ENCODE measurements at regions not wholly inside any gene's neighbourhood (a gene's known extent, or its start where the extent isn't known, plus 50 kb on each side); places are given as distances from the start of the nearest gene placed in this dataset.
A peak's percentile ranks its signal among the peaks of the same experiment; 100 is the strongest.
"Not testable (repeated sequence)": the region's sequence is repeated elsewhere in the genome, so short reads cannot be mapped to it uniquely, and the experiment has no call there.

DNA sequence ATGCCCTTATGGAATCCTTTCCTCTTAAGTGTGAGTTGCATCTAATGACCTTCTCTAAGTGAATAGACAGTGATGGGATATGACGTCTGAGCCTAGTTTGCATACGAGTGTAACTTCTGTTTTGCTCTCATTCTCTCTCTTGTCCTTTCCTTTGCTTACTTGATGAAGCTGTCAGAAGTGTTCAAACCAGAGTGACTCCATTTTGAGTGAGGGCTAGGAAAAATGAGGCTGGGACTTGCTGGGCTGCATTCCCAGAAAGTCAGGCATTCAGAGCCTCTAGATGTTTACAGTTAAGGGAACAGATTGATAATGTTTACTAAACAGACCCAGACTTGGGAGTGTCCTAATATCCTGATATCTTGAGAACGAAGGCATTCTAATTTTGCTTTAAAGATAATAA lies 311.2 kb upstream of the SOX4 start:
- not testable (repeated sequence) for DNase-seq

DNA sequence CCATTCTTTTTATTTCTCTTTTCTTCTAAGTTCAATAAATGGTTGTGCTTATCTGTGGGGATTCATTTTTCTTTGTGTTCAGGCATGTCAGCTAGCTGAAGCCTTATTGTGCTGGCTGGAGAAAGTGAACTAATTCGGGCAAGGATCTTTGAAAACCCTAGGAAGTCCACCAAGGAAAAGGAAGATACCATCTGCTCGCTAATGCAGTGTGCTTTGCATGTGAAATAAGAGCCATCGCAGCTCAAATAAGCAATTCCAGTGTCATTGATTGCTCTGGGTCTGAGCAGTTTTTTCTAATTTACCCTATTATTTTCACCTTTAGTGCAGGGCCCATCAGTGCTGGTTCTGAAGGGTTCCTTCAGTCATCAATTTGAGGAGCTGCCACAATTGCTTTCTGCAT lies 309.4 kb upstream of the SOX4 start:
- DNase-seq: no peak

DNA sequence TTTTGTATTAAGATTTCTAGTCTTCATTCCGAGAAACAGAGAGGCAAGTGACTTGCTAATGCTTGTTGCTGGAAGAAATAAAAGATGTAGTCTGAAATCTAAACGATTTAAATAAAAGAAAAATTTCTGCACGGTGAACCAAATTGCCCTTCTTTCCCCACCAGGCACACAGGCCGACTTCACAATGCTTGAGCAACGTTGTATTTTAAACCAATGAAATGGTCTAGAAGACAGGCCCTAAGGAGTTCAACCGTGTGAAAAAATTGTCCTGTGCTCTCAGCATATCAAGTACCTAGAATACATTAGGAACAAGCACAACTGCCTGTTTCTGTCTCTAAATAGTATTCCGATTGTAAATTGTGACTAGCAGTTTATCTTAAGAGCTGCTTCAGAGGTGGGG lies 308.8 kb upstream of the SOX4 start:
- no peak for DNase-seq

DNA sequence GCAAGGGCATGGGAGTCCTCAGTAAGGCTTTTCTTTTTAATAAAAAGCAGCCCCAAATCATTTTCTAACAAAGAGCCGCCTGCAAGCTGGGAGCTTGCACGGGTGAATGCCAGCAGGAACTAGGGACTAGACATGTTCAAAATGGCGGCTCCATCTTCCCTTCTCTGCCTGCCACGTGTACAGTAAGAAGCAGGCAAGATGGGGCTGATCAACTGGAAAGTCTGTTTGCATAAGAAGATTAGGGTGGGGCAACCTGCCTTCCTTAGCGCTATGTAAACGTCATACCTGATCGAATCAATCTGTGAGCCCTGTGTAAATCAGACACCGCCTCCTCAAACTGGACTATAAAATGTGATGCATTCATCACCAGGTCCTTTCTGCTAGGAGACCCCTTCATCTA lies 299.4 kb upstream of the SOX4 start:
- no peak for DNase-seq

DNA sequence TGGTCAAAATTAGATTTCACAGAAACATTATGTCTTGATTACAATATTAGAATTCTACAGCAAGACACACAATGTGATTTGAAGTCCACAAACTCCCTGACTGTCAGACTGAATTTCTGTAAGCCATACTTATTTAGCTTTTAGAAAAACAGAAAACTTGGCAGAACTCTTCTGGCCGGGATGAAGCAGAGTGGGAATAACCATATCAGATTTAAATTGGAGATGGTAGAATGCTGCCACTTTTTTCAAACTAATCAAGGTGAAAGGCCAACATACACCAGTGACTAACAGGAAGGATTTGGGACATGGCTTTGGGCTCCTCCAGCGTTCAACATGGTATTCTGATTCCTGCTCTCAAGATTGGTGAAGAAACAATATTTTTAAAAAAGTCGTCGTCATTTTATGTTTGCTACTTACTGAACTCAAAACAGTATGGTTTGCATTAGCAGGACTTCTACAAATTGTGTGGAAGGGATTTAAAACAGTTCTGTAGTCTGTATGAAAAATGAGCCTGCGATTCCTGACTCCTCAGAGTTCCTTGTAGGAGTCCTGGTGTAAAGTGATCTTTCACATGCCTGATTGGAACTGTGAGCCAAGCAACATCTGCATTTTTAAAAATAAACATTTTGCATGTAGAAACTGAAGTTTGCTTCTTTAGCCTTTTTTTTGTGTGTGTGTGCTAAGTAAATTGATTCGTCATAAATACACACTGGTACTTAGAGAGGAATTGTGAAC lies 297.9 kb upstream of the SOX4 start:
- no peak for DNase-seq

DNA sequence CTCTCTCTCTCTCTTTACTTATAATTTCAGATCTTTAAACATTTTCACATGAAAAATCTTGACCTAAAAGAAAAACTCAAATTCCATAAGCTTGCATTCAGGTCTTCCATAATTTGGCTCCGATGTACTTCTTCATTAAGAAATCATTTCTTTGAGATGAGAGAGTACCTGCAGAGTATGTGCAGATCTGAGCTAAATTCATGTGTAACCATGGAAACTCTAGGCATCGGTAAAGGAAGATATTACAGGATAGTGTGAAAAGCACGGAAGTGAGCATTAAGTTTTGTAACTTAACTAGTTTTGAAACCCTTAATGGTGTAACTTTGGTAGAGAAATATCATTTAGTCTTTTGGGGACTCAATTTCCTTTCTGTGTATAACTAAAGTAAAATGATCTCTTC lies 295.9 kb upstream of the SOX4 start:
- DNase-seq: no peak

DNA sequence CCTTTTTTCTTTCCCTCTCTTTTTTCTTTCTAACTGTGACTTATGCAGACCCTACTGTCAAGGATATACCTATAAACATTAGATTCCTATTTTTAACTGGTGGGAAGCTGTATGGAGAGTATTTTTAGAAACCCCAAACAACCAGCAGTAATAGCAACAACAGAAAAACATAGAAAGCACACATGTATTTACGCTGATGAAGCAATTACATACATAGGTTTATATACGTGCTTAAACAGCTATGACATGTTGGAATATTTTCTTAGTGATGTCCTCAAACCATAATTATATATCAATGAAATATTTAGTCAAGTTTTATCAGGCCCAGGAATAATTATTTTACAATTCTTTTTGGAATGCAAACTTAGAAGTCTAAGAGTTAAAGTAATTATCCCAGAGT lies 294.3 kb upstream of the SOX4 start:
- DNase-seq: no peak

DNA sequence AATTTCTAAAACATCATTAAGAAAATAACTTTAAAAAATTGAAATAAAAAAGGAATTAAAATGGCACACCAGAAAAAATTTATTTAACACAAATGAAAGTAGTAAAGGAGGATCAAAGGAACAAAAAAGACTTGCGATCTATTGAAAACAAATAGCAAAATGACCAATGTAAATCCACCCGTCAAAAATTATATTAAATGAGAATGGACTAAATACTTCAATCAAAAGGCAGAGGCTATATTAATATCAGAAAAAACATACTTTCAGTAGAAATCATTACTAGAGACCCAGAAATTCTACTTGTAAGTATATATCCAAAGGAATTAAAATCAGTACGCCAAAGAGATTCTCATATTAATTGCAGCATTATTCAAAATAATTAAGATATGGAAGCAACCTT lies 293.1 kb upstream of the SOX4 start:
- no peak for DNase-seq

DNA sequence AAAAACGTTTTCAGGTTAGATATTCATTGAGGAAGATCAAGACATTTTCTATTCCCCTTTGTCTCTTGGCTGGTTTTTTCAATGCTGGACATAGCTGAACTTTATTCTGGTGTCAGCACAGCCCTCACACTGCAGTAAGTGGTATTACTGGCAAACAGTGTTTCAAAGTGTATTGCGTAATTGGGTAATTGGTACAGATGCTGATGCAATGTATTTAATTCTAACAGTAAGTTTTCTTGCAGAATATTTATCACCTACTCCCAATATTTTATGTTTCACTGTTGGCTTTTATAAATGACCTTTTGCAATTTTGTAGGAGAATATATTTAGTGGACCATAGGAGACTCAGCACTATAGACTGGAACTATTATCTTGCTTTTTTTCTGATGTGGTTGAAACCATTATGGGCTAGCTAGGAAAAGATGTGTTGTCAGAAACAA lies 287.6 kb upstream of the SOX4 start:
- DNase-seq: no peak

DNA sequence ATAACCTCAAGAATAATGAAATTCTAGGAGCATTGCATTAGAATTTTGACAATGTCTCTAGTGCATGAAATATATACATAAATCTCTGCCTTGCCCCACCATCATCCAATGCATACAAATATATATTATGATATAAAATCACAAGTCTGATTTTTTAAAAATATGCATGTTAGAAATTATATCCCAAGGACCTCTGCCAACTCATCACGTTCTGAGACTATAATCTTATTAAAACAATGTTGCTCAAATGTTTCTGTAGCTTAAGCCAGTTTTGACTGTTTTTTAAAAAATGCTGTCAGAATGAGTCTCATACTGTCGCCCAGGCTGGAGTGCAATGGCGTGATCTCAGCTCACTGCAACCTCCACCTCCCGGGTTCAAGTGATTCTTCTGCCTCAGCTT lies 287.0 kb upstream of the SOX4 start:
- no peak for DNase-seq

DNA sequence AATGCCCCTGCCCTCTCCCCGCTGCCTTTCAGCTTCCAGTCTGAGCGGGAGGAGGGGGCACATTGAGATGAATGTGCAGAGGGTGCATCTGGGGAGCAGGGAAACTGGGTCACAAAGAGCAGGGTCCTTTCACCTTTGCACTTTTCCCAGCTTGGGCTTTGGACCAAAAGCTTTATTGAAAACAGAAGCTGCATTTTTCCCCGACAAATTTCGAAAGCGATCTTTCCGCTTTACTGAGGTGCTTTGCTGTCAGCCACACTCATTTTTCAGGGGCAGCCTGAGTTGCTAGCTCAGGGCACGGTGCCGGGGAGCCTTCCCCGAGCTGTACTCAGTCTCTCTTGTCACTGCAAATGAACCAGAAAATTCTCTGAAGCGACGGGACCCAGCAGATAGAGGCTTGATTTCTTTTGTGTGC lies 283.7 kb upstream of the SOX4 start:
- no peak for DNase-seq

DNA sequence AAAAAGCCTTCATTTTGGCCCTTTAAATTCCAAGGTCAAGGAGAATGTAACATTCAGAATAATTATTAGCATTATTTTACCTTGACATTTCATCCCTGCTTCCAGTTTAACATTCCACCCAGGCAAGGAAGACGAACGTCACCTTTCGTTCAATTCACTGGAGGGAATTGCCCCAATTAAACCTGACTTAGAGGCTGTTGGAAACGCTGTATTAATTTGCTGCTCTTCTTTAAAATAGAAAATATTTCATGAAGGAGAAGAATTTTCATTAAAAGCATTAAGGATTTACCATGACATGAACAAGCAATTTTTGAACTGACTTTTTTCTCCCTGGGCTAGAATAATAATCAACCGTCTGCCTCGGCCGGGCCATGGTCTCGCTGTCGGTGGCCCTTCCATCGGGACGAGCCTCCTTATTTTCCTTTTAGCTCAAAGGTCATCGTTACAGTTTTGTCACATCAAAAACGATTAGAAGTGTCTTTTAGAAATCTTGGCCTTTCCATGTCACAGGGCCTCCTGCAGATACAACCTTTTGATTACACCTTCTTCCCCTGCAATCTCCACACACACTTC lies 282.9 kb upstream of the SOX4 start:
- DNase-seq: no peak

DNA sequence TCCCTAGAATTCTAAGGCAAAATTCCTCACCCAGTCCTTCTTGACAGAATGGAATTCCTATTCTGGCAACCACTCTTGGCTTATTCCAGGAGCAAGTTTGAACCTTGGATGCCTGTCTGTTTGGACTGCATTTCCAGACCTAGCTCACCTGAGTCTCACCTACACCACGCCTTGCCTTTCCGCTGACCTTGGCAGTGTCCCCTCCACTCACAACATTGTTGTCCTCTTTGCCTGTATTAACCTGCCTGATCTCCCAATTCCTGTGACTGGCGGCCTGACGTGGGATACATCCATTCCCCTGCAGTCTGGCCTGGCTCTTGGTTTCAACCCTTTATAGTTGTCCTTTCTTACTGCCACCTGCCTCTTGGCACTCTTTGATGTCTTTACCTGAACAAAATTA lies 281.4 kb upstream of the SOX4 start:
- no peak for DNase-seq

DNA sequence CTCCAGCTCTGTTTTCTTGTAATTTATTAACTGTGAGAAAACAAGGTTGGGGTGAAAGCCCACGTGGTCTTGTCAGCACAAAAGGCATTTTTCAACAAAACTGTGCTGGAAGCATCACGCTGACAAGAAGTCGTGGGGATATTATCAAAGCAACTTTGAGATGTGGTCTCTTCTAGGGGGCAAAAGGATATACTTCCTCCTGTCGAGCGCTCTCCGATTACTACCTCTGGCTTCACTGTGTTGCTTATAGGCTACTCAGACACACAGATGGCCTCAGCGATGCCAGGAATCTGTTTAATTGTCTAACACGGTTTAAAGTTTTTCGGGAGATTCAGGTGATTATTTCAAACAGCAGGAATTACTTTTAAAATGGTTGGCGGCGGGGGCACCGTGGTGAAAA lies 275.9 kb upstream of the SOX4 start:
- DNase-seq: no peak

DNA sequence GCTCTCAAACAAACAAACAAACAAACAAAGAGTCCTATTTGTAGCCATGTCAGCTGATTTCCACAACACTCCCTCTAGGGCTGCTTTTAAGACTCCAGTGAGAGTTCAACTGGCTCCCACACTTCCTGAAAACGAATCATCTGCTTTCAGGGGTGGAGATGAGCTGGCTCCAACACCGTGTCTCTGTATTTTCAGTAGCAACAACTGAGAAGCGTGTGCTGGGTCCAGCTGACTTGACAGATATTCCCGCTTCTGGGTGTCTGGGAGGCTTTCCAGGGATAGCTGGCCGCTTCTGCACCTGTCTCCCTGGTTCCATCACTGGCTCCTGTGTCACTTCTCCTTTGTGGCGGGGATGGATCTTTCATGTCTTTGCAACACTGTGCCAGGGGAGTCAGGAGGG lies 272.5 kb upstream of the SOX4 start:
- no peak for DNase-seq

DNA sequence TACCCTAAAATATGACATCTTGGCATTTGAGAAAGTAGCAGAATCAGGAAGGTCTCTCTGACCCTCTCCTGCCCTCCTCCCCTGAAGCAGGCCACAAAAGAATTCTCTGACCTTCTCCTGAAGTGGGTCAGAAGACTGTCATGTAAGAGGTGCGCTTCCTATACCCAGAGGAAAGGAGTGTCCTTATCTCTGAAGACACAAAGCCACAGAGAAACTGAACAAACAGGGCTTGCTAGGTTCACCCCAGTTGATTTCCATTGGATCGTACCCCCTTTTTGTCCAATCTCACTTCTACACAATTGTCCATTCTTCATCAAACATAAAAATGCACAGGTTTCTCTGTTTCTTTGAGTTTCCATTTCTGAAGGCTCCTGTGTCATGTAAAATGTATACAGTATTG lies 272.0 kb upstream of the SOX4 start:
- DNase-seq: no peak

DNA sequence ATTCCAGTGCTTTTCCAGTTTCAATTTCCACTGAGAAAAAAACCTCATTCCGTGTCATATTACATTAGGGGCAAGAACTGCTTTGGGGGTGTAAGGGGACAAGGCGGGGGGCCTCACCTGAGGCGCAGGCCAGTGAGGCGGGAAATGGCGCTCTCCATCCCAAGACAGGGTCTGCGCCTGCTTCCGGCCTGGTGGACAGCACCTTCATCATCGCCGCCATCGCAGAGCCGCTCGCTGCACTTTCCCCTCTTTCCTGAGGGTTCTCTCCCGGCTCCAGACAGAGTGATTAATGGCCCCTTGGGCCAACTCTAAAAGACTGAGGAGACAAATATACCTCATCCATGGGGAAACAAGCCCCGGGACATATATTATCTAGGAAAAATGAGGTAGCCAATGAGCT lies 270.0 kb upstream of the SOX4 start:
- DNase-seq: no peak

DNA sequence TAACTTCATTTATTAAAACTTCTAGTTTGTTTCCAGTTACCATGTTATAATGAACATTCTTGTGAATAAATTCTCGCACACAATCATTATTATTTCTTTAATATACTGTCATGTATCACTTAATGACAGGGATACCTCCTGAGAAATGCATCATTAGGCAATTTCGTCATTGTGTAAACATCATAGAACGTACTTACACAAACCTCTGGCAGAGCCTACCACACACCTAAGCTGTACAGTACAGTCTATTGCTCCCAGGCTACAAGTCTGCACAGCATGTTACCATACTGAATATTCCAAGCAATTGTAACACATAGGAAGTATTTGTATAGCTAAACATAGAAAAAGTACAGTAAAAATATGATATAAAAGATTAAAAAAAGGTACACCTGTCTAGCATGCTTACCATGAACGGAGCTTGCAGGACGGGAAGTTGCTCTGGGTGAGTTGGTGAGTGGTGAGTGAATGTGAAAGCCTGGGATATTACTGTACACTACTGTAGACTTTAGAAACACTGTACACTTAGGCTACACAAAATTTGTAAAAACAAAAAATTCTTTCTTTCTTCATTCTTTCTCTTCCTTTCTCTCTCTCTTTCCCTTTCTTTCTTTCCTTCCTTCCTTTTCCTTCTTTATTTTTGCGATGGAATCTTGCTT lies 268.2 kb upstream of the SOX4 start:
- peak; percentile 21 for DNase-seq

DNA sequence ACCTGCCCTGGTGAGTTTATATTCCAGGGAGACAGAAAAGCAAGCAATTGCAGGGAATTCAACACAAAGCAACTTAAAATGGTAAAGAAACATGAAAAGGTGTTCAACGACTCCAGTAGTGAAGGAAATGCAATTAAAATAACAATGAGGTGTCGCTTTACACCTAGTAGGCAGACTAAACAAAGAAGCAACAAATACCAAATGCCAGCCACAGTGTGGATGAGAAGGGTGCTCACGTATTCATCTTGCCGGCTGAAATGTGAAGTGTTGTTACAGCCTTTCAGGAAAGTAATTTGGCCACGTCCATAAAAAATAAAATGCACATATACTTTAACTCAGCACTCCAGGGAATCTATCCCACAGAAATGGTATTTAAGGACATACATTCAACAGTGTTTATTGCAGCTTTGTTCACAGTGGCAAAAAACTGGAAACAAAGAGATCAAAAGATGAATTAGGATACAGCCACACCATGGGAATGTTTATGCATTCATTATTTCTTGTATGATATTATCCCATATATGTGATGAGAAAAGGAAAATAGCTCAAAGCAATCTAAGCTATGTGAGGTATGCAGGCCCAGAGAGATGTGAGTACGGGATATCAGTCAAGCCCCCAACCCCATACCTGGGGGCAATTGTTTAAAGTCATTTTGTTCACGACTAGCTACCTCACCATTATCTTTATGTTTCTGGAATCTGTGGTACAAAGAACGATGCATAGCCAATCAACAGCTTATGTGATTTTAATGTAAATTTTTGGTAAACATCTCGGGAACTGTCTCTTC lies 266.0 kb upstream of the SOX4 start:
- DNase-seq: no peak

DNA sequence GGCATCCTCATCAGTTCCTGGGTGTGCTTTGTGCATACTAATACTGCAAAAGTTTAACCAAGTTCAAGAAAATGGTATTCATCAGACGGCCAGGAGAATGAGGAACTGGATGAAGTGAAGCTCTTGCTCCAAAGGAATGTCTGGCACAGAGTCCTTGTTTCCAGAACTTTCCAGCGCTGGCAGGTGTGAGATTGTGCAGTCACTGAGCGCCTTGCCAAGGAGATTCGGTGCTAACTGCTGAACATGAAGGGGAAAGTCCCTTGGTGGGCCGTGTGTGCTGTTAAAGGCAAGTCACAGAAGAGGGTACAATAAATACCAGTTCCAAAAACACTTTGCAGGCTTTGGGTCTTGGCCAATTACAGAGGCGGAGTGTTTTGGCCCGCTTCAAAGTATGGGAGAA lies 262.3 kb upstream of the SOX4 start:
- DNase-seq: no peak

DNA sequence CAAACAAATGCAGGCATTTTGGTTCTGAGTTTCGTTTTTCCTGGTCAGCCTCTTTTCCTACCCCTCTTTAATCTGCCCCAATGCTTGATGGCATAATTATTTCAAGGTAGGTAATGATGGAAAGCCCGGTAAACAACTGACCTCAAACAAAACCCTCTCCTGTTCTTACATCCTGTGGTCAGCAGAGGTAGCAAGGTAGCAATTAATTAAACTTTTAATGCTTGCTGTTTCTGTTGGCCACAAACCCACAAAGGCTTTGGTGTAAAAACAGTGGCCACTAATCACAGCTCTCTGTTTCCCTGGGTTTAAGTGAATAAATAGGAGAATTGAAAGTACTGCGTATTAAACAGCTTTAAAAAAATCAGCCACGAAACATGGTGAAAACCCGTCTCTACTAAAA lies 261.5 kb upstream of the SOX4 start:
- DNase-seq: no peak

DNA sequence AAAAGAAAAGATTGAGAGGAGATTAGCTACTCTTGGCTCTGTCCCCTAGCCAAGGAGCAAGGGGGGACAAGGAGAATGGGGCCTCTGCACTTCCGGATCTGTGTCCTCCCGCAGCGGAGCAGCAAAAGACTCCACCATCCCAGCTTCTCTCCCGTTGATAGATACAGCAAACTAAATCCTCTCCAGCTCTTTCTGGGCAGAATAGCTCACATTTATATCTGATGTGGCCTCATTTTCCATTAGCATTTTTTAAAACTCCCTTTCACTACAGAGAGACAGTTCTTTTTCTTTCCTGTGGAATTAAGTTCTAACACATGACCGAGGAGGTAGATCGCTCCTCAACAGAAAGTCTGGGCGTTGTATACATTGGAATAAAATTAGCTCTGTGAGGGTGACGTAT lies 260.9 kb upstream of the SOX4 start:
- DNase-seq: no peak

DNA sequence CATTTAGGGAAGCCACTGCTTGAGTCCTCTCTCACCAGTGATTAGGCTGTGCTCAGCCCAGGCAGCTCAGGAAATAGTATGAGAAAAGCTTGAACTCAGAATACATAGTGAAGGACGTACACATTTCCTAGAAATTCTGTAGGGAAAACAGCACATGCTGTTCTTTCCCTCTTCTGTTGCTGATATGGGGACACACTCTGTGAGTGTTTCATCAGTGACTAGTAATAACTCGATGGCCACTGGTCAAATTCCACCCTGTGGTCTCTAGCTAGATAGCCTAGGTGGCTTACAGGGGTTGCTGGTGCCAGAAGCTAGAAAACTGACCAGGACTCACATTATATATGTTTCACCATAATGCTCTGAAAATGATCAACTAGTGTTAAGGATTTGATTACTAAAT lies 259.8 kb upstream of the SOX4 start:
- DNase-seq: no peak

DNA sequence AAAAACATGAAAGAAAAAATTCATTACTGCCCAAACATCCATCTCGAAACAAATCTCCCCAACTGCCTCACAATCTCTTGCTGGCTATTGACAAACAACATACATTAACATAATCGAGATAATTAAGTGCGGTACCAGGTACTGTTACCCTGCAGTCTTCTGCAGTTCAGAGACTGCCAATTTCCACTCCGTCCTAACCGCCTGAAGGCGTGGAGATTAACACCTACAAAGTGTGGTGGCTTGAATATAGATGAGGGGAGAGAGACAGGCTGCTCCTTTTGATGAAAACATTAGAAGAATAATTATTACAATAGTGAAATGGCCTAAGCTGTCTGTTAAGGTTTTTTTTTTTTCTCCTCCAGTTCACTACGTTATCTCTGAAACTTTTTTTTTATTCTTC lies 258.9 kb upstream of the SOX4 start:
- no peak for DNase-seq
